ENCODE measurements at regions not wholly inside any gene's neighbourhood (a gene's known extent, or its start where the extent isn't known, plus 50 kb on each side); places are given as distances from the start of the nearest gene placed in this dataset.

GRCh38 chr2:116922414-116922813 lies 892.1 kb upstream of the DDX18 start:
- Histone ChIP-seq H3K4me1 (ENCODE audit: insufficient read depth, low read length) (no peaks in the 10 kb centered on the region), H3K27me3 (ENCODE audit: insufficient read depth, low read length) (no peaks in the 10 kb centered on the region), H3K9ac (ENCODE audit: low read depth, low read length) (no peak overlapping the region), H3K27ac (ENCODE audit: low read length) (no peak overlapping the region), H3K4me3 (ENCODE audit: low read length) (no peak overlapping the region), H3K9me3 (ENCODE audit: insufficient read depth, low read depth, low read length) (no peaks in the 10 kb centered on the region), H3K36me3 (ENCODE audit: insufficient read depth, low read depth, low read length) (no peaks in the 10 kb centered on the region)

- Histone ChIP-seq H3K36me3 (ENCODE audit: insufficient read depth, low read depth, low read length) (no peaks in the 10 kb centered on the region), H3K9me3 (ENCODE audit: insufficient read depth, low read depth, low read length) (no peaks in the 10 kb centered on the region), H3K9ac (ENCODE audit: low read depth, low read length) (no peak overlapping the region), H3K4me3 (ENCODE audit: low read length) (no peak overlapping the region), H3K27me3 (ENCODE audit: insufficient read depth, low read length) (no peaks in the 10 kb centered on the region), H3K27ac (ENCODE audit: low read length) (no peak overlapping the region), H3K4me1 (ENCODE audit: insufficient read depth, low read length) (no peaks in the 10 kb centered on the region)
Measured at GRCh38 chr2:116924509-116924908, 890.0 kb upstream of the DDX18 start.

- Histone ChIP-seq H3K9me3 (ENCODE audit: insufficient read depth, low read depth, low read length) (no peaks in the 10 kb centered on the region), H3K4me1 (ENCODE audit: insufficient read depth, low read length) (no peaks in the 10 kb centered on the region), H3K9ac (ENCODE audit: low read depth, low read length) (no peak overlapping the region), H3K27ac (ENCODE audit: low read length) (no peak overlapping the region), H3K36me3 (ENCODE audit: insufficient read depth, low read depth, low read length) (no peaks in the 10 kb centered on the region), H3K4me3 (ENCODE audit: low read length) (no peak overlapping the region), H3K27me3 (ENCODE audit: insufficient read depth, low read length) (no peaks in the 10 kb centered on the region)
Measured at GRCh38 chr2:116935097-116935814, 879.2 kb upstream of the DDX18 start.

- no peaks in the 10 kb centered on the region for H3K36me3 ChIP-seq (ENCODE audit: insufficient read depth, low read depth, low read length)
- no peaks in the 10 kb centered on the region for H3K4me1 ChIP-seq (ENCODE audit: insufficient read depth, low read length)
- H3K4me3 ChIP-seq (ENCODE audit: low read length), result no peak overlapping the region
- no peaks in the 10 kb centered on the region for H3K9me3 ChIP-seq (ENCODE audit: insufficient read depth, low read depth, low read length)
- no peaks in the 10 kb centered on the region for H3K27me3 ChIP-seq (ENCODE audit: insufficient read depth, low read length)
- H3K9ac ChIP-seq (ENCODE audit: low read depth, low read length), result no peak overlapping the region
- no peak overlapping the region for H3K27ac ChIP-seq (ENCODE audit: low read length)
Measured at GRCh38 chr2:116948258-116948657, 866.2 kb upstream of the DDX18 start.

GRCh38 chr2:116949249-116949648 lies 865.2 kb upstream of the DDX18 start:
- Histone ChIP-seq H3K27me3 (ENCODE audit: insufficient read depth, low read length) (no peaks in the 10 kb centered on the region), H3K9me3 (ENCODE audit: insufficient read depth, low read depth, low read length) (no peaks in the 10 kb centered on the region), H3K4me1 (ENCODE audit: insufficient read depth, low read length) (no peaks in the 10 kb centered on the region), H3K36me3 (ENCODE audit: insufficient read depth, low read depth, low read length) (no peaks in the 10 kb centered on the region), H3K9ac (ENCODE audit: low read depth, low read length) (no peak overlapping the region), H3K27ac (ENCODE audit: low read length) (no peak overlapping the region), H3K4me3 (ENCODE audit: low read length) (no peak overlapping the region)

GRCh38 chr2:116952254-116952653 lies 862.2 kb upstream of the DDX18 start:
- Histone ChIP-seq H3K4me3 (ENCODE audit: low read length) (no peak overlapping the region), H3K27ac (ENCODE audit: low read length) (no peak overlapping the region), H3K4me1 (ENCODE audit: insufficient read depth, low read length) (no peaks in the 10 kb centered on the region), H3K36me3 (ENCODE audit: insufficient read depth, low read depth, low read length) (no peaks in the 10 kb centered on the region), H3K9me3 (ENCODE audit: insufficient read depth, low read depth, low read length) (peaks cover 8% of the 10 kb centered on the region; the same call in 1 of the 2 replicates), H3K9ac (ENCODE audit: low read depth, low read length) (no peak overlapping the region), H3K27me3 (ENCODE audit: insufficient read depth, low read length) (no peaks in the 10 kb centered on the region)

- Histone ChIP-seq H3K4me3 (ENCODE audit: low read length) (no peak overlapping the region), H3K9ac (ENCODE audit: low read depth, low read length) (no peak overlapping the region), H3K27me3 (ENCODE audit: insufficient read depth, low read length) (no peaks in the 10 kb centered on the region), H3K36me3 (ENCODE audit: insufficient read depth, low read depth, low read length) (no peaks in the 10 kb centered on the region), H3K9me3 (ENCODE audit: insufficient read depth, low read depth, low read length) (peaks cover 8% of the 10 kb centered on the region; the same call in 1 of the 2 replicates), H3K27ac (ENCODE audit: low read length) (no peak overlapping the region), H3K4me1 (ENCODE audit: insufficient read depth, low read length) (no peaks in the 10 kb centered on the region)
Measured at GRCh38 chr2:116955646-116956045, 858.8 kb upstream of the DDX18 start.

- Histone ChIP-seq H3K36me3 (ENCODE audit: insufficient read depth, low read depth, low read length) (no peaks in the 10 kb centered on the region), H3K9ac (ENCODE audit: low read depth, low read length) (no peak overlapping the region), H3K4me3 (ENCODE audit: low read length) (no peak overlapping the region), H3K27ac (ENCODE audit: low read length) (no peak overlapping the region), H3K27me3 (ENCODE audit: insufficient read depth, low read length) (no peaks in the 10 kb centered on the region), H3K4me1 (ENCODE audit: insufficient read depth, low read length) (no peaks in the 10 kb centered on the region), H3K9me3 (ENCODE audit: insufficient read depth, low read depth, low read length) (no peaks in the 10 kb centered on the region)
Measured at GRCh38 chr2:116975608-116976007, 838.9 kb upstream of the DDX18 start.

GRCh38 chr2:116979916-116980764 lies 834.4 kb upstream of the DDX18 start:
- Histone ChIP-seq H3K27ac (ENCODE audit: low read length) (no peak overlapping the region), H3K9ac (ENCODE audit: low read depth, low read length) (no peak overlapping the region), H3K9me3 (ENCODE audit: insufficient read depth, low read depth, low read length) (no peaks in the 10 kb centered on the region), H3K36me3 (ENCODE audit: insufficient read depth, low read depth, low read length) (no peaks in the 10 kb centered on the region), H3K4me3 (ENCODE audit: low read length) (no peak overlapping the region), H3K4me1 (ENCODE audit: insufficient read depth, low read length) (no peaks in the 10 kb centered on the region), H3K27me3 (ENCODE audit: insufficient read depth, low read length) (no peaks in the 10 kb centered on the region)

- Histone ChIP-seq H3K27ac (ENCODE audit: low read length) (no peak overlapping the region), H3K36me3 (ENCODE audit: insufficient read depth, low read depth, low read length) (no peaks in the 10 kb centered on the region), H3K9ac (ENCODE audit: low read depth, low read length) (no peak overlapping the region), H3K4me1 (ENCODE audit: insufficient read depth, low read length) (no peaks in the 10 kb centered on the region), H3K27me3 (ENCODE audit: insufficient read depth, low read length) (no peaks in the 10 kb centered on the region), H3K4me3 (ENCODE audit: low read length) (no peak overlapping the region), H3K9me3 (ENCODE audit: insufficient read depth, low read depth, low read length) (no peaks in the 10 kb centered on the region)
Measured at GRCh38 chr2:116987447-116987846, 827.0 kb upstream of the DDX18 start.

- H3K36me3 ChIP-seq (ENCODE audit: insufficient read depth, low read depth, low read length), result no peaks in the 10 kb centered on the region
- no peak overlapping the region for H3K9ac ChIP-seq (ENCODE audit: low read depth, low read length)
- H3K27ac ChIP-seq (ENCODE audit: low read length), result no peak overlapping the region
- no peaks in the 10 kb centered on the region for H3K4me1 ChIP-seq (ENCODE audit: insufficient read depth, low read length)
- no peaks in the 10 kb centered on the region for H3K9me3 ChIP-seq (ENCODE audit: insufficient read depth, low read depth, low read length)
- no peak overlapping the region for H3K4me3 ChIP-seq (ENCODE audit: low read length)
- H3K27me3 ChIP-seq (ENCODE audit: insufficient read depth, low read length), result no peaks in the 10 kb centered on the region
Measured at GRCh38 chr2:116988303-116988702, 826.2 kb upstream of the DDX18 start.

GRCh38 chr2:117019357-117019756 lies 795.1 kb upstream of the DDX18 start:
- H3K9ac ChIP-seq (ENCODE audit: low read depth, low read length), result no peak overlapping the region
- no peaks in the 10 kb centered on the region for H3K27me3 ChIP-seq (ENCODE audit: insufficient read depth, low read length)
- H3K36me3 ChIP-seq (ENCODE audit: insufficient read depth, low read depth, low read length), result no peaks in the 10 kb centered on the region
- no peak overlapping the region for H3K4me3 ChIP-seq (ENCODE audit: low read length)
- no peak overlapping the region for H3K27ac ChIP-seq (ENCODE audit: low read length)
- H3K9me3 ChIP-seq (ENCODE audit: insufficient read depth, low read depth, low read length), result no peaks in the 10 kb centered on the region
- no peaks in the 10 kb centered on the region for H3K4me1 ChIP-seq (ENCODE audit: insufficient read depth, low read length)

All from iPS-20b (cell line).